Gastroesophageal sphincter (tissue), 3 donors: ENCODE measurements at regions not wholly inside any gene's neighbourhood (a gene's known extent, or its start where the extent isn't known, plus 50 kb on each side); places are given as distances from the start of the nearest gene placed in this dataset.
"Not testable (repeated sequence)": the region's sequence is repeated elsewhere in the genome, so short reads cannot be mapped to it uniquely, and the experiment has no call there.

Experiments used
- CTCF ChIP-seq, 4 experiments: fragments of 200-600 bp in 2 of 4; fragments of 450-650 bp in 2 of 4; sonication (generic) in 1 of 4; IDR thresholded peaks; one replicate each; pipeline ENCODE4 v1.5.1; 2017 to 2019; ENCODE audit warnings: antibody characterized with exemption in 4 of 4, mild to moderate bottlenecking in 2 of 4, moderate library complexity in 2 of 4
- EP300 ChIP-seq: sonication (generic); formaldehyde crosslinking; IDR thresholded peaks from one replicate; pipeline ENCODE4 v1.6.1; 2017; ENCODE audit warnings: antibody characterized with exemption, mild to moderate bottlenecking
- POLR2A ChIP-seq, 2 donors: fragments of 450-650 bp; IDR thresholded peaks; one replicate each; pipeline ENCODE4 v1.6.1; 2017; ENCODE audit warnings: antibody characterized with exemption in 2 of 2, mild to moderate bottlenecking in 2 of 2, moderate library complexity in 1 of 2

GRCh38 chr10:78681141-78681540 is 387.6 kb upstream of the ZMIZ1 start:
- not testable (repeated sequence) for TF ChIP-seq EP300; CTCF (IDR thresholded peaks at IDR 0.05); POLR2A (IDR thresholded peaks at IDR 0.05)
